Spleen (tissue), 11 donors: ENCODE measurements at regions not wholly inside any gene's neighbourhood (a gene's known extent, or its start where the extent isn't known, plus 50 kb on each side); places are given as distances from the start of the nearest gene placed in this dataset.

ENCODE experiments used
- DNase-seq: peaks from one replicate; pipeline ENCODE4 v3.0.0-alpha.2; 2020
- H3K27ac ChIP-seq, 8 donors: fragments of 200-600 bp; sonication (generic) in 7 of 8; 1 replicate in 4 of 8; 2 replicates in 4 of 8; pipeline versions ENCODE4 v1.5.0 to v1.8.0; 2016 to 2021; ENCODE audit warnings: inconsistent platforms in 4 of 8, mild to moderate bottlenecking in 4 of 8, moderate library complexity in 1 of 8
- H3K27me3 ChIP-seq, 7 donors: fragments of 200-600 bp; sonication (generic) in 6 of 7; replicated peaks in 1 of 7; 1 replicate in 4 of 7; 2 replicates in 3 of 7; pipeline versions ENCODE4 v1.5.0 to v1.8.0; 2016 to 2021; ENCODE audit warnings: inconsistent platforms in 3 of 7, mild to moderate bottlenecking in 1 of 7
- H3K36me3 ChIP-seq, 6 donors: fragments of 200-600 bp; sonication (generic) in 5 of 6; 1 replicate in 4 of 6; 2 replicates in 2 of 6; pipeline versions ENCODE4 v1.5.0 to v1.8.0; 2016 to 2021; ENCODE audit warnings: inconsistent platforms in 2 of 6
- H3K4me1 ChIP-seq, 6 donors: fragments of 200-600 bp; sonication (generic) in 5 of 6; 1 replicate in 3 of 6; 2 replicates in 3 of 6; pipeline versions ENCODE4 v1.5.0 to v1.8.0; 2016 to 2021; ENCODE audit warnings: inconsistent platforms in 3 of 6
- H3K4me3 ChIP-seq, 8 donors: fragments of 200-600 bp; sonication (generic) in 7 of 8; 1 replicate in 4 of 8; 2 replicates in 4 of 8; pipeline versions ENCODE4 v1.5.0 to v1.8.0; 2016 to 2021; ENCODE audit warnings: inconsistent platforms in 4 of 8, mild to moderate bottlenecking in 4 of 8, moderate library complexity in 2 of 8
- H3K9me3 ChIP-seq, 8 donors: fragments of 200-600 bp; sonication (generic) in 7 of 8; 1 replicate in 4 of 8; 2 replicates in 4 of 8; pipeline versions ENCODE4 v1.5.0 to v1.8.0; 2016 to 2021; ENCODE audit warnings: inconsistent platforms in 4 of 8
- CTCF ChIP-seq, 11 experiments: fragments of 200-600 bp in 7 of 11; fragments of 450-650 bp in 4 of 11; sonication (generic) in 4 of 11; IDR thresholded peaks in 8 of 11; conservative IDR thresholded peaks in 3 of 11; 1 replicate in 7 of 11; 2 replicates in 4 of 11; pipeline versions ENCODE4 v1.4.0 to v1.8.0; 2016 to 2021; ENCODE audit warnings: antibody characterized with exemption in 11 of 11, inconsistent platforms in 4 of 11, mild to moderate bottlenecking in 1 of 11
- POLR2A ChIP-seq, 3 donors: fragments of 450-650 bp; IDR thresholded peaks; one replicate each; pipeline ENCODE4 v1.5.1; 2017; ENCODE audit warnings: antibody characterized with exemption in 3 of 3, mild to moderate bottlenecking in 1 of 3
- POLR2AphosphoS5 ChIP-seq, 3 donors: sonication (generic); formaldehyde crosslinking; IDR thresholded peaks; one replicate each; pipeline ENCODE4 v1.5.1; 2017; ENCODE audit warnings: antibody characterized with exemption in 3 of 3
- WGBS, 5 donors: extraction: QIAGEN DNeasy Blood & Tissue Kit in 3 of 5; methylation state at CpG; one replicate each; pipeline versions ENCODE4 v1.1.5 to v1.1.7; 2013 to 2018; 5-methylcytosine and 5-hydroxymethylcytosine counted together
- intact Hi-C: fragments of 100-400 bp; cut with DNase I; formaldehyde crosslinking; loops from one replicate; pipeline ENCODE4 v1.15.0; 2023; ENCODE audit warnings: low total_unique reads
- donor health status: healthy with polysubstance abuse.
- donor health status: DM: no; HTN: no; CAD: no; lungs with moderate emphysema.
- donor health status: DM: no; HTN: no; CAD: no.
- donor health status: Bipolar disorder and iron deficiency.
- donor health status: healthy.
- donor health status: DM: no; HTN: no; CAD: no.
- donor health status: DM: yes; HTN: yes; CAD: no.

- WGBS, 5 donors: 92 to 97% (median 97%) methylated on average over 2 of the region's 2 CpGs
- H3K27me3 ChIP-seq: no peaks in the 10 kb centered on the region
- H3K27ac ChIP-seq: no peak overlapping the region
- no peak overlapping the region for H3K4me3 ChIP-seq
- no peak for DNase-seq
- H3K4me1 ChIP-seq: no peaks in the 10 kb centered on the region
- H3K36me3 ChIP-seq: no peaks in the 10 kb centered on the region
- H3K9me3 ChIP-seq: no peaks in the 10 kb centered on the region
- TF ChIP-seq CTCF (IDR thresholded peaks at IDR 0.05 in 8 of 11, conservative IDR thresholded peaks at IDR 0.05 in 3 of 11) (no peak), POLR2A (IDR thresholded peaks at IDR 0.05) (no peak), POLR2AphosphoS5 (IDR thresholded peaks at IDR 0.05) (no peak)
- intact Hi-C loops: no loop called here
Observed at GRCh38 chr21:27803571-27803970, 836.7 kb upstream of the ADAMTS5 start.

GRCh38 chr21:27802816-27803475 lies 836.1 kb upstream of the ADAMTS5 start:
- WGBS, 5 donors: 46 to 52% (median 47%) methylated on average over 7 of the region's 7 CpGs
- DNase-seq: no peak
- intact Hi-C loops: no loop called here

GRCh38 chr21:27799861-27800260 lies 833.0 kb upstream of the ADAMTS5 start:
- Histone ChIP-seq H3K9me3 (no peaks in the 10 kb centered on the region), H3K27me3 (no peaks in the 10 kb centered on the region), H3K36me3 (no peaks in the 10 kb centered on the region), H3K27ac (no peak overlapping the region), H3K4me1 (no peaks in the 10 kb centered on the region), H3K4me3 (no peak overlapping the region)
- no peak for DNase-seq
- TF ChIP-seq CTCF (IDR thresholded peaks at IDR 0.05 in 8 of 11, conservative IDR thresholded peaks at IDR 0.05 in 3 of 11): no peak
- TF ChIP-seq POLR2AphosphoS5 (IDR thresholded peaks at IDR 0.05): no peak
- TF ChIP-seq POLR2A (IDR thresholded peaks at IDR 0.05): no peak
- intact Hi-C loops: no loop called here
- 72 to 83% (median 78%) methylated on average over 8 of the region's 8 CpGs for WGBS, 5 donors

More at GRCh38 chr21:27802816-27803475, 836.1 kb upstream of the ADAMTS5 start:
- H3K9me3 ChIP-seq: no peaks in the 10 kb centered on the region
- no peak overlapping the region for H3K4me3 ChIP-seq
- H3K27ac ChIP-seq: no peak overlapping the region
- no peaks in the 10 kb centered on the region for H3K4me1 ChIP-seq
- no peaks in the 10 kb centered on the region for H3K36me3 ChIP-seq
- H3K27me3 ChIP-seq: no peaks in the 10 kb centered on the region
- peak in 7 of 11 experiments; percentile 25 to 56 (median 51) for TF ChIP-seq CTCF (IDR thresholded peaks at IDR 0.05 in 8 of 11, conservative IDR thresholded peaks at IDR 0.05 in 3 of 11)
- TF ChIP-seq POLR2A (IDR thresholded peaks at IDR 0.05): no peak

- intact Hi-C loops: no loop called here
- TF ChIP-seq POLR2A (IDR thresholded peaks at IDR 0.05) (no peak), CTCF (IDR thresholded peaks at IDR 0.05 in 8 of 11, conservative IDR thresholded peaks at IDR 0.05 in 3 of 11) (no peak), POLR2AphosphoS5 (IDR thresholded peaks at IDR 0.05) (no peak)
- no peaks in the 10 kb centered on the region for H3K36me3 ChIP-seq
- H3K27me3 ChIP-seq: no peaks in the 10 kb centered on the region
- no peak for DNase-seq
- H3K9me3 ChIP-seq: no peaks in the 10 kb centered on the region
- no peak overlapping the region for H3K4me3 ChIP-seq
- H3K4me1 ChIP-seq: no peaks in the 10 kb centered on the region
- no peak overlapping the region for H3K27ac ChIP-seq
- 22 to 48% (median 33%) methylated on average over 2 of the region's 2 CpGs for WGBS, 5 donors
Observed at GRCh38 chr21:27796106-27796505, 829.2 kb upstream of the ADAMTS5 start.
